ENCODE measurements at regions not wholly inside any gene's neighbourhood (a gene's known extent, or its start where the extent isn't known, plus 50 kb on each side); places are given as distances from the start of the nearest gene placed in this dataset.
"Not testable (repeated sequence)": the region's sequence is repeated elsewhere in the genome, so short reads cannot be mapped to it uniquely, and the experiment has no call there.

DNA sequence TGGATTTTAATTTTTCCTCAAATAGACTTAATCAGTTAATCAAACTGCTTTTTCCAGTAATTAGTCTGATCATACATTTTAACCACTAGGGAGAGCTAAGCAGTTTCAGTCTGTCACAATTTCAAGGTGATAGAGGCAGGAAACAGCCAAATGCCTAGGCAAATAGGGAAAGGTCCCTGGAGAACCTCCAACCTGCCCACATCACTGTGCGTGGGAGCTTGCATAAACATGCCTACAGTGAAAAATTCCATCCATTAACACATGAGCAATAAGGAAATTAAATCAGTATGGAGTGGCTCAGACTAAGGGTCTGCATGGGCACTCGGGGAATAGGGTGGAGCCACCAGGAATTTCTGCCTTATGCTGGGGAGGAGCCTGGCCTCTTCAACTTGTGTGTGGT is 74.6 kb downstream of the AASDHPPT start:
- Mint-ChIP-seq H3K4me3 (no peak overlapping the region), H3K9me3 (no peaks in the 10 kb centered on the region), H3K36me3 (no peaks in the 10 kb centered on the region), H3K27ac (no peak overlapping the region), H3K4me1 (no peaks in the 10 kb centered on the region), H3K27me3 (peaks cover 0 to 8% of the 10 kb centered on the region in 2 donors)
- ATAC-seq (replicated peaks), result no peak
- DNase-seq, result no peak

DNA sequence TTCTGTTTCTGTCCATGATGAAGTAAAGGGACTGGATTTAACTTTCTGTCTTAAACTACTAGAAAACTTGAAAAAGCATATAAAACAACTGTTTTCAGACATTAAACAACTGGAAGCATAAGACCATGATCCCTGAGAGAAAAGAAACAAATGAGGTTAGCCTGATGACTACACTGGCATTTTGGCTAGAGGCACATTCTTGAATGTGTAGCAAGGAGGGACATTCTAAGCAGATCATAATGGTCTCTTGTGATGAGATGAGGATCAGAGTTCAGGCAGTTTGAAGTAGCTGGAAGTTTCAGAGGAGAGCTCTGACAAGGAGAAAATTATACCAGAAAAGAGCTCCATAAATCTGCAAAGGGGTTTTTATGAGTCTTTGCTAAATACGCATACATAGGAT is 75.4 kb downstream of the AASDHPPT start:
- no peaks in the 10 kb centered on the region for H3K4me1 Mint-ChIP-seq
- ATAC-seq (replicated peaks), result no peak
- no peak overlapping the region for H3K4me3 Mint-ChIP-seq

DNA sequence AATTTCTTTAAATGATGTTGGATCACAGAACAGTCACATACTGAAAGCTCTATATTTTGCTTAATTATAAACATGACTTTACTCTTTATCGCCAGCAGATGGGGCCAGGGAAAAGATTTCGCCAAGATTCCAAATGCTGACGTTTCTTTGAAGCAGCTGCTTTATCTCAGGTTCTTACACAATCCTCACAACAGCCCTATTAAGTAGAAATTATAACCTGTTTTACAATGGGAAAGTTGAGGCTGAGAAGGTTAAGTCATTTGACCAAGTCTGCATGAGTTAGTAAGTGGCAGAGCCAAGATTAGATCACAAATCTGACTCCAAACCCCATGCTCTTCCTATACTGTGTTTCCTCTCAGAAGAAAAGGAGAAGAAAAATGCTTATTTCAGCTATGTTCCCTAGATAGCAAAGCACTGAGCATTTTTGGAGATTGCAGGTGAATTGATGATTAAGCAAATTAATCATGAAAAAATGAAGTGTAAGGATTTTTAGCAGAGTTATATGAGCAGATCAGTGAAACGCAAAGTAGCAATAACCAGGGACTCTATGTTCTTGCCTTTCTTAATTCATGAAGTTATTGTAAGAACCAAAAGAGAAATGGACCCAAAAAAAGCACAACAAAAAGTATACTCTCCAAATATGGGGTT is 79.0 kb downstream of the AASDHPPT start:
- ATAC-seq (replicated peaks), result no peak
- no peak for DNase-seq

More for the DNA sequence above, 75.4 kb downstream of the AASDHPPT start:
- Mint-ChIP-seq H3K9me3 (no peaks in the 10 kb centered on the region), H3K36me3 (no peaks in the 10 kb centered on the region), H3K27ac (no peak overlapping the region), H3K27me3 (peaks cover 0 to 8% of the 10 kb centered on the region in 2 donors)
- DNase-seq, result no peak

DNA sequence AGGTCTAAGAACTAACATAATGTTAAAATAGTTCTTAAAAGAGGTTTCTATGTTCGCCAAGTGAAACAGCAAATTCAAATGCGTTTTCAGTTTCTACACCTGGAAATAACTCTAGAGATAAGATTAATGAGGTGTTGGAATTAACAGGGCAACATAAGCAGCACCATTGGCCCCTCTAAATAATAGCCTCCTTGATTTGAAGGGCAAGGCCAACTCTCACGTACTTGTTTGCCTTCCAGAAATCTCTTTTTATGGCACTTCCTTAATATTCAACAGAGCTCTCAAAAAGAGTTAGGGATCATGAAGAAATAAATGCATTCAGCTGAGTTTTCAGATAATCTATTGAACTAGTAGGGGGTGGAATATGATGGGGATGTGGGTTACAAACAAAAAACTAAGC is 80.9 kb downstream of the AASDHPPT start:
- Mint-ChIP-seq H3K4me3 (no peak overlapping the region), H3K4me1 (no peaks in the 10 kb centered on the region), H3K27me3 (peaks cover 0 to 8% of the 10 kb centered on the region in 2 donors), H3K36me3 (no peaks in the 10 kb centered on the region), H3K27ac (no peak overlapping the region), H3K9me3 (no peaks in the 10 kb centered on the region)
- ATAC-seq (replicated peaks) (no peak), DNase-seq (no peak)

More for the DNA sequence above, 79.0 kb downstream of the AASDHPPT start:
- Mint-ChIP-seq H3K27ac (no peak overlapping the region), H3K4me3 (no peak overlapping the region), H3K27me3 (peaks cover 0 to 8% of the 10 kb centered on the region in 2 donors), H3K4me1 (no peaks in the 10 kb centered on the region), H3K9me3 (no peaks in the 10 kb centered on the region), H3K36me3 (no peaks in the 10 kb centered on the region)

DNA sequence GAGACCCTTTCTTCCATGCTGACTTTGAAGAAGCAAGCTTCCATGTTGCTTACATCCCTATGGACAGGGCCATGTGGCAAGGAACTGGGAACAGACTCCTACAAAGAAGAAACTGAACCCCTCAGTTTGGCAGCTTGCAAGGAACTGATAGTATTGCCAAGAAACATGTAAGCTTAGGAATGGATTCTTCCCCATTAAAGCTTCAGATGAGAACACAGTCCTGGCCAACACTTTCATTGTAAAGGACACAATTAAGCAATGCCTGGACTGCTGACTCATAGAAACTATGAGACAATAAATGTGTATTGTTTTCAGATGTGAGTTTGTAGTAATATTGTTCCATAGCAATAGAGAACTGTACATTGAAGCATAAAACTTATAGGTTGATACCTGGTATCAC is 82.4 kb downstream of the AASDHPPT start:
- H3K9me3 Mint-ChIP-seq, result no peaks in the 10 kb centered on the region
- no peak overlapping the region for H3K4me3 Mint-ChIP-seq
- H3K27me3 Mint-ChIP-seq, result peaks cover 0 to 3% of the 10 kb centered on the region in 2 donors
- ATAC-seq (replicated peaks) (no peak), DNase-seq (no peak)
- no peaks in the 10 kb centered on the region for H3K4me1 Mint-ChIP-seq
- no peak overlapping the region for H3K27ac Mint-ChIP-seq
- no peaks in the 10 kb centered on the region for H3K36me3 Mint-ChIP-seq

DNA sequence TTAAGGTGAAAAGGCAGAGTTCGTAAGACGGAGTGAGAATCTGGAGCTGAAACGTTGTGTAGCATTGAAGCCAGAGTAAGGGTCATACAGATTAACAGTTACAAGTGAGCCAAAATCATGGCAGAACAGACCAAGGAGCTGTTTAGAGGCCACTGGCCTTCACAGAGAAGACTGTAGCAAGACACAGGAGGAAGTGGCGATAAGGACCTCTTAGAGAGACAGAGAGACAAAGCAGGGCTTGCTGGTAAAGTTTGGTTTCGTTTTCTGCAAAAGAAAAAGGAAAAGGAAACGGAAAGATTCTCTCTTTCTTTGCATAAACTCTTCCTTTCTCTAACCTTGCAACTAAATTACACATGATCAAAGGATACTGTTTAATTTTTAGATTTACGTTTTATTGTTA is 83.0 kb downstream of the AASDHPPT start:
- peaks cover 0 to under 1% of the 10 kb centered on the region in 2 donors for H3K9me3 Mint-ChIP-seq
- no peaks in the 10 kb centered on the region for H3K36me3 Mint-ChIP-seq
- H3K27me3 Mint-ChIP-seq, result peaks cover 0 to 3% of the 10 kb centered on the region in 2 donors
- H3K4me3 Mint-ChIP-seq, result no peak overlapping the region
- H3K4me1 Mint-ChIP-seq, result no peaks in the 10 kb centered on the region
- ATAC-seq (replicated peaks) (no peak), DNase-seq (no peak)
- no peak overlapping the region for H3K27ac Mint-ChIP-seq

DNA sequence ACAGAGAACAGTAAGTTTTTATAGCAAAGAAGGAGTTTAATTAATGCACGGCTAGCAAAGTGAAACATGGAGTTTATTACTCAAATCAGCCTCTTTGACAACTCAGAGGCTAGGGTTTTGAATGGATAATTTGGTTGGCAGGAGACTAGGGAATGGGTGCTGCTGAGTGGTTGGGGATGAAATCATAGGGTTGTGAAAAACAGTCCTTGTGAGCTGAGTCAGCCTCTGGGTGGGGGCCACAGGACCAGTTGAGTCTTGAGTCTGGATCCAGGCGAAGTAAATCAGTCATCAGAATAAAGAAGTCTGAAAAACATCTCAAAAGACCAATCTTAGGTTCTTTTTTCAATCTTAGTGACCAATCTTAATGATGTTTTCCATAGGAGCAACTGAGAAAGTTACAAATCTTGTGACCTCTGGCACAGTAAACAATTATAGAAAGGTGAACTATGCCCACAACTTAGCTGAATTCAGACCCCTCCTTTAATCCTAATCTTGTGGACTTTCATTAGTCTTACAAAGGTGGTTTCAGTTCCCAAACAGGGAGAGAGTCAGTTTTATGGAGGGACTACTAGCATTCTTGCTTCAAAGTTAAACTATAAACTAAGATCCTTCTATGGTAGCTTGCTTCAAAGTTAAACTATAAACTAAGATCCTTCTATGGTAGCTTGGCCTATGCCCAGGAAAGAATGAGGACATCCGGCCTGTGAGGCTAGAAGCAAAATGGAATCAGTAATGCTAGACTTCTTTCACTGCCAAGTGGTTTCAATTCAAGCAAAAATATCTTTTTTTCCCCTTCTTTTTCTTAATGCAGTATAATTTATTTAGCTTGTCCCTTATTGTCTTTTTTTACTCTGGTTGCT is 84.5 kb downstream of the AASDHPPT start:
- Mint-ChIP-seq H3K36me3 (no peaks in the 10 kb centered on the region), H3K9me3 (peaks cover 6 to 8% of the 10 kb centered on the region in 2 donors), H3K4me3 (no peak overlapping the region), H3K27ac (no peak overlapping the region), H3K27me3 (no peaks in the 10 kb centered on the region), H3K4me1 (no peaks in the 10 kb centered on the region)
- no peak for ATAC-seq (replicated peaks)
- no peak for DNase-seq

DNA sequence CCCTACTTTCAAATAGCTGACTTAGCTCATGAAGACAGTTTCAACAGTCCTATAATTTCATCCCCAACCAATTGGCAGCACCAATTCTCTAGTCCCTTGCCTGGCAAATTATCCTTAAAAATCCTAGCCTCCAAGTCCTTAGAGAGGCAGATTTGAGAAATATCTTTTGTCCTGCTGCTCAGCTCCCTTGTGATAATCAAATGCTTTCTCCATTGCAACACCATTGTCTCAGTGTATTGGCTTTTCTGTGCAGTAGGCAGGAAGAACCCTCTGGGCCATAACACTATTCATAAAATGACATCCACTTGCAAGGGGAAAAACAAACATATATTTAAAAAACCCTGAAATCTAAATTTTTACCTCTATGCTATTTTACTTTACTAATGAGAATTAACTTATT is 89.6 kb downstream of the AASDHPPT start:
- H3K27me3 Mint-ChIP-seq, result no peaks in the 10 kb centered on the region
- no peak overlapping the region for H3K4me3 Mint-ChIP-seq
- H3K36me3 Mint-ChIP-seq, result no peaks in the 10 kb centered on the region
- no peak for ATAC-seq (replicated peaks)
- no peak for DNase-seq
- no peak overlapping the region for H3K27ac Mint-ChIP-seq
- peaks cover 12 to 14% of the 10 kb centered on the region in 2 donors for H3K9me3 Mint-ChIP-seq
- H3K4me1 Mint-ChIP-seq, result no peaks in the 10 kb centered on the region

DNA sequence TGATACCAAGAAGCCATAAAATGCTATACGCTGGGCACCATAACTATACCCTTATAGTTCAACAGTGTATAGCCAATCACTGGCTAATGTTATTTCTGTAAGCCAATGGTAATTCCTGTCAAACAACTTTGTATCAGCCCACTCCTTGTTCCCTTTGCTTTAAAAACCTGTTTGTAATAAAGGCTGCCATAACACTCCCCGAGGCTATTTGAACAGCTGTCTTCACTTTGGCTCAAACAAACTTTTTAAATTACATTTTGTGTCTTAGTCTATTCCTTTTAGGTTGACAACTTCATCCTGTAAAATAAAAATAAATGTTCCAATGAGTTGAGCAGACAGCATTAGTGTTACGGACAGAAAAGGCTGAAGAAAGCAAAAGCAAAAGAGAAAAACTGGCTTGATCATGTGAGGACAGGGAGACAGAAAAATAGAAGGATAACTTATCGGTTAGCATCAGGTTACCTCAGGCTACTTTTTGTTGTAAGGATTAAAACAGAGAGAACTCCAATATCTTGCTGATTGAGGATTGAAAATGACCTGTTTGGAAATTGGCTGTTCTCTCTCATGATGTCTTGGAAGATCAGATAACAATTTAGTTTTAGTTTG is 95.0 kb downstream of the AASDHPPT start:
- no peak overlapping the region for H3K4me3 Mint-ChIP-seq
- H3K4me1 Mint-ChIP-seq, result no peaks in the 10 kb centered on the region
- no peak for DNase-seq
- H3K36me3 Mint-ChIP-seq, result no peaks in the 10 kb centered on the region
- no peak overlapping the region for H3K27ac Mint-ChIP-seq
- H3K9me3 Mint-ChIP-seq, result peaks cover 3% of the 10 kb centered on the region in 2 donors
- H3K27me3 Mint-ChIP-seq, result no peaks in the 10 kb centered on the region
- ATAC-seq (replicated peaks), result no peak

DNA sequence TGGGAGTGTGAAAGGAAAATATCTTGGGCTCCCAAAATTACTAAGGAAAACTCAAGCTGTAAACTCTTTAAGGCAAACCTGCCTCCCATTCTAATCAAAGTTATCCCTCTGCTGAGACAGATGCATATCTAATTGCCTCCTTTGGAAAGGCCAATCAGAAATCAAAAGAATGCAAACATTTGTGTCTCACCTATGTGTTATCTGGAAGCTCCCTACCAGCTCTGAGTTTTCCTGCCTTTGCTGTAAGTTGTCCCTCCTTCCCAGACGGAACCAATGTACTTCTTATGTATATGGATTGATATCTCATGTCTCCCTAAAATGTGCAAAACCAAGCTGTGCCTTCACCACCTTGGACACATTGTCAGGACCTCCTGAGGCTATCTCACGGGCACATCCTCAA is 95.8 kb downstream of the AASDHPPT start:
- ATAC-seq (replicated peaks), result no peak
- Mint-ChIP-seq H3K4me1 (no peaks in the 10 kb centered on the region), H3K27ac (no peak overlapping the region), H3K4me3 (no peak overlapping the region), H3K27me3 (no peaks in the 10 kb centered on the region), H3K9me3 (no peaks in the 10 kb centered on the region), H3K36me3 (no peaks in the 10 kb centered on the region)
- DNase-seq, result no peak

DNA sequence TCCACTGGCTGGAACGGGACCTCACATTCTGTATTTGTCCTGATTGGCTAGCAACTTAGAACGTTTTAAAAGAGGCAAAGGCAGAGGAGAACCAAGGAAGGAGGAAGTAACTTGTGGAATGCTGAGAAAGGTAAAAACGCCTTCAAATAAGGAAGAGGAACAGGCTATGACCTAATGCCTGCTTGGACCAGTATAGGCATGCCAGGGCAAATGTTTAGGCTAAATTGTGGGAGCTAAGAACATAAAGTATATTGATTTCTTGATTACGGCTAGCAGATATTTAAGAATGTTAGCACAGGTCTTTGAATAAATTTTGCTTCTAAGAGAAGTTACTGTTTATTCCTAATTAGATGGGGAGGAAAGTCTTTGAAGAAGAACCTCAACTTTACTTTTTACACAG is 96.5 kb downstream of the AASDHPPT start:
- not testable (repeated sequence) for H3K4me3 Mint-ChIP-seq; H3K4me1 Mint-ChIP-seq; DNase-seq; H3K27me3 Mint-ChIP-seq; H3K27ac Mint-ChIP-seq; H3K36me3 Mint-ChIP-seq; ATAC-seq (replicated peaks); H3K9me3 Mint-ChIP-seq

DNA sequence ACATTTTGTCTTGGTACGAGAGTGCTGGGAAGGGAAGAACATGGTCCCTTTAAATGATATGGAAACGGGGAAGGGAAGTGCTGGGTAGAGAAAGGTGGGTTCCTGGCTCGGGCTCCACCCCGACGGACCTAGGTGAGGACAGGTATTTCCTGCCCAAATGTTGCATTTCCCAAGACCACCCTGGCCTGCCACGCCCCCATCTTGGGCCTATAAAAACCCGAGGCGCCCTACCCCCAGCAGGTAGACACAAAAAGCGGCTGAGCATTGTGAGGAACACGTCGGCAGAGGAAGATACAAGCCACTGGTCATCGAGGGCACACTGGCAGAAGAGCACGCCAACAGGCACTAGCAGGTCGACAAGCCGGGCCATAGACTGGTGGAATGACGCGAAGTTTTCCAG is 99.4 kb downstream of the AASDHPPT start:
- H3K4me1 Mint-ChIP-seq, result no peaks in the 10 kb centered on the region
- no peak for ATAC-seq (replicated peaks)

DNA sequence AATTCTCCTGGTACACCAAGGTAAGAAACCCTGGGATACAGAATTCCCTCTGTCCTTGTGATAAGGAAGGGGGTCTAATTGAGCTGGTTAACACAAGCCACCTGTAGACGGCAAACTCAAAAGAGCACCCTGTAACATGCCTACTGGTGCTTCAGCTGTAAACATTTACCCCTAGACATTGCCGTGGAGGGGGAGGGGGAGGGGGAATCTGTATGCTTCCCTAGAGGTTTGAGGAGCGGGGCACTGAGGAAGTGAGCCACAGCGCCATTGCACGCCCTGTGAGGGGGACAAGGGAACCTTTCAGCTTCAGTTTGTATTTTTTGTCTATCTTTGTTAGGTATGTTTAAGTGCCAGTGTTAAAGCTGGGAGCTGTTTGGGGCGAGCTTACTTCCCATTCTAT is 99.8 kb downstream of the AASDHPPT start:
- DNase-seq (no peak), ATAC-seq (replicated peaks) (no peak)
- H3K36me3 Mint-ChIP-seq, result no peaks in the 10 kb centered on the region
- no peak overlapping the region for H3K4me3 Mint-ChIP-seq
- no peaks in the 10 kb centered on the region for H3K27me3 Mint-ChIP-seq
- peaks cover 5 to 10% of the 10 kb centered on the region in 2 donors for H3K9me3 Mint-ChIP-seq
- no peaks in the 10 kb centered on the region for H3K4me1 Mint-ChIP-seq
- no peak overlapping the region for H3K27ac Mint-ChIP-seq

More for the DNA sequence above, 99.4 kb downstream of the AASDHPPT start:
- DNase-seq, result no peak
- Mint-ChIP-seq H3K4me3 (no peak overlapping the region), H3K27me3 (no peaks in the 10 kb centered on the region), H3K36me3 (no peaks in the 10 kb centered on the region), H3K9me3 (peaks cover 5 to 9% of the 10 kb centered on the region in 2 donors), H3K27ac (no peak overlapping the region)

DNA sequence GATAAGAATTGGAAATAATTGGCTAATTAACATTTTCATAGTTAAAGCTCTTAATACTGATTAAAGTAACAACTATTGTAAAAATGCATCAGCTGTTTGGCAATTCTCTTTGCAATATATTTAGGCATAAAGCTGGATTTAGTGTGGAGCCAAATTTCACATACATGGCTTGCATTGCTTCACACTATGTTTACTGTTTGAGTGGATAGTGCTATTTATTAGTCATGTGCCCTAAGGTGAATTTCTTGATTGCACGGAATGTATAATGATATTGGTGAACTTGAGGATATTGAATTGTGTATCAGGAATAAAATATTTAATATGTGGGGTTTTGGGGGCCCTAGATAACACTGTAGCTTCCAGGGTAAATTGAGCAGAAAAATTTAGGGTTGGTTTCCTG is 100.9 kb downstream of the AASDHPPT start:
- ATAC-seq (replicated peaks) (no peak), DNase-seq (no peak)
- no peaks in the 10 kb centered on the region for H3K27me3 Mint-ChIP-seq
- peaks cover 5 to 10% of the 10 kb centered on the region in 2 donors for H3K9me3 Mint-ChIP-seq
- no peak overlapping the region for H3K4me3 Mint-ChIP-seq
- H3K27ac Mint-ChIP-seq, result no peak overlapping the region
- no peaks in the 10 kb centered on the region for H3K36me3 Mint-ChIP-seq
- H3K4me1 Mint-ChIP-seq, result no peaks in the 10 kb centered on the region

DNA sequence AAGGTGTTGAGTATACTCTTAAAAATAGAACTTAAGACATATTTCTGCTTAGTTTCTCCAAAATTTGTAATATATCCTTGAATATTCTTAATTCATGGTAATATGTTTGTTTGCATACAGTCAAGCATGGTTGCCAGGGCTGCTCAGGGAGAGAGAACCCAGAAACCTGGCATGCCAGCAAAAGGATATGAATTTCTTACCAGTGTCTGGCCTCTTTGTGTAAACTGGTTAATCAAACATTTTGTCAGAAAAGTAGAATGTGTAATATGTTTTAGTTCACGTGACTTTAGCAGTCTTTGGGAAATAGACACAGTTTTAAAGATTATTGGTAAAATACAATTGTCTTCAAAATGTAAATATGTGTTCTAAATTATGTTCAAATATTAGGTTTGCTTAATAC is 101.6 kb downstream of the AASDHPPT start:
- Mint-ChIP-seq H3K4me3 (no peak overlapping the region), H3K36me3 (no peaks in the 10 kb centered on the region), H3K4me1 (no peaks in the 10 kb centered on the region), H3K27ac (no peak overlapping the region), H3K27me3 (no peaks in the 10 kb centered on the region), H3K9me3 (peaks cover 5 to 10% of the 10 kb centered on the region in 2 donors)
- DNase-seq (no peak), ATAC-seq (replicated peaks) (no peak)

All from stimulated activated naive B cell treated with anti-CD40 and anti-IgM and Interleukin-4, amounts not matched to agents 10 μg/mL and 1 μg/mL and 100 μg/mL, for 72 hours (primary cell).